NCI-H2029 (cell line): ENCODE measurements at regions not wholly inside any gene's neighbourhood (a gene's known extent, or its start where the extent isn't known, plus 50 kb on each side); places are given as distances from the start of the nearest gene placed in this dataset.
"Not testable (repeated sequence)": the region's sequence is repeated elsewhere in the genome, so short reads cannot be mapped to it uniquely, and the experiment has no call there.

Source experiments
- DNase-seq: peaks from one replicate; lab custom pipeline; 2025; lab: John Stamatoyannopoulos, UW

DNA sequence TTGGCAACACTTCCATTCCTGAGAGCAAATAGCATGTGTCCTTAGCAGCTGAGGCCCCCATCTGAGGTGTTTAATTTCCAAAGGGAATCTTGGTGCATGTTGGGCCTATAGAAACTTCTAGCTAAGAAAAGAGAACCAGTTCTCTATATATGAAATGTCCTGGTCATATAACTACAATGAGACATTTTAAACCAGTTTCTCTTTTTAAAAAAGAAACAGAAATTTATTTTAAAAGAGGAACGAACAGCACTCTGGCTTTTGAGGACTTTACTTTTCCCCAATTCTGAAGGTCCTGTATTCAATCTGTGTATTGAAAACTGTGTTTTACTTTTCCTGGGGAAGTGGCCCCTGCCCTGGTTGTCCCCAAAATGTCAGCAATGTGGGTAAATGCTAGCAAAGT is 94.0 kb upstream of the FOXN2 start:
- no peak for DNase-seq

- no peak for DNase-seq
These were observed 92.5 kb upstream of the FOXN2 start for GRCh38 chr2:48221846-48222516.

DNA sequence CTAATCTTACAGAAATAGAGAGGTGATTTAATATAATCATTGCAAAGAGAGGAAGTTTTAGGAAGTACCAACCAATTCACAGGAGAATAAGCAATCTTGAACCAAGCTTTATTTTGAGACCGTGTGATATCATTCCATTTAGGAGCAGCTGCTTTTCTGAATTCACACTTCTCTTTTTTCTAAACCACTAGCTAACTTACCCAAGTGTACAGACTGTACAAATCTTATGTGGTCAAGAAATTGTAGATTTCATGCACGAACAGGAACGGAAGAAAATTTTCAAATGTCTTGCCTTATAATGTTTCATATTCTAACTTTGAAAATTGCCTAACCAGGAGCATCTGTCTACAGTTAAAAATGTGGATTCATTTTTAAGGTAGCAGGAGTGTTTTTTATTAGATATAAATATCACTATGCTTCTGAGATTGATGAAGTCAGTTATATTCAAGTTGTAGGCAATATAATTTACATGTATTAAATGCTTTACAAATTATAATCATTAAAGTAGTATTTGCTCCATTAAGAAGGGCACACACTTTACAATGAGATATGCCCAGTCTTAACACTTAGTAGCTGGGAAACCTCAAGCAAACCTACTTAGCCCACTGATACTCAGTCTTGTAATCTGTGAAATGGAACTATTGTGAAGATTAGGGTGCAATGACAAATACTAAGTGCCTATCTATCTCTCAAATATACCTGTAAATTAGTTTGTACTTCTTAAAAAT is 86.7 kb upstream of the FOXN2 start:
- DNase-seq: no peak

- DNase-seq: no peak
These were observed 86.2 kb upstream of the FOXN2 start for GRCh38 chr2:48228345-48228684.

DNA sequence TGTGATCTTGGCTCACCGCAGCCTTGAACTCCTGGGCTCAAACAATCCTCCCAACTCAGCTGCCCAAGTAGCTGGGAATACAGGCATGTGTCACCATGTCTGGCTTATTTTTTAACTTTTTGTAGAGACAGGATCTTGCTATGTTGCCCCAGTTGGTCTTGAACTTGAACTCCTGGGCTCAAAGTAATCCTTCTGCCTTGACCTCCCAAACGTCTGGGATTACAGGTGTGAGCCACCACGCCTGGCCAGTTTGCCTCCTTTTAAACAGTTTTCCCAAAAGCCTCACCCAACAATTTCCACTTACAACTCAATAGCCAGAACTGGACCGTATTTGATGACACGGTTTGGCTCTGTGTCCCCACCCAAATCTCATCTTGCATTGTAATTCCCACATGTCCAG is 85.4 kb upstream of the FOXN2 start:
- DNase-seq: no peak

DNA sequence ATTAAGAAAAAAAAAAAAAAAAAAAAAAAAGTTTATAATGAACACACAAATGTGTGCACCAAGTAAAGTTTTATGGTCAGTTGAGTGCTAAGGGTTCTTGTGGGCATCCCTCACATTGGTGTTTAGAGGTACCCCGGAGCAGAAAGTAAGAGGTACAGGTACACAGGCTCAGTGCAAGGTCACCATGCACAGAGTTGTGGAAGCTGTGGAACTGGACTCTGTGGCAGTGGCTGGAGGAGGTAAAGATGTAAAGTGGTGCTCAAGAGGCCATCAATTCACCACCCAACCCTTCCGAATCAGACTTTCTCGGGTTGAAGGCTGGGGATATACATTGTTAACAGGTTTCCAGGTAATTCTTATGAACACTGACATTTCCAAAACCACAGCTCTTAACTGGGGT is 83.6 kb upstream of the FOXN2 start:
- no peak for DNase-seq

DNA sequence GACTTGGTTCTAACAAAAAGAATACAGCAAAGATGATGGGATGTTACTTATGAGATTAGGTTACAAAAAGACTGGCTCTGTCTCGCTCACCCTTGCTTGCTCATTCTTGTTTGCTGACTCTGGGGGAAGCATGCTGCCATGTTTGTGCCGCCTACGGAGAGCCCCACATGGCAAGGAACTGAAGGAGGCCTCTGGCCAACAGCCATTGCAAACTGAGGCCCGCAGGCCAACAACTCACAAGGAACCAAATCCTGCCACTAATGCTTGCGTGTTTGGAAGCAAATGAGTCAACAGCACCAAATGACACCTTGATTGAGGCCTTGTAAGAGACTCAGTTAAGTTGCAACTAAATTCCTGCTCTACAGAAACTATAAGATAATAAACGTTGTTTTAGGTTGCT is 82.1 kb upstream of the FOXN2 start:
- DNase-seq: no peak

DNA sequence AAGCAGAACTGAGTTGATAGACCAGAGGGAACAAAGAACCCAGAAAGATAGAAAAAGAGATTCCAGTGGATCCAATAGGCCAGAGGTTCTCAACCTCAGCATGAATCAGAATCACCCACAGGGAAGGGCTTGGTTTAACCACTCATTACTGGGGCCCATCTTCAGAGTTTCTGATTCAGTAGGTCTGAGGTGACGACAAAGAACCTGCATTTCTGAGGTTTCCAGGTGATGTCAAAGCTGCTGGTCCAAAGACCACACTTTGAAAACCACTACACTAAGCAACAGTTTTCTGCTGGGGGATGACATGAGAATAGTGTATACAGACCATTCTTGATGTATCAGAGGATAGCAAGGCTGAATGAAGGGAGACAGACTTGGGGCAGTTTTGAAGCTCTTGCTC is 81.5 kb upstream of the FOXN2 start:
- no peak for DNase-seq

DNA sequence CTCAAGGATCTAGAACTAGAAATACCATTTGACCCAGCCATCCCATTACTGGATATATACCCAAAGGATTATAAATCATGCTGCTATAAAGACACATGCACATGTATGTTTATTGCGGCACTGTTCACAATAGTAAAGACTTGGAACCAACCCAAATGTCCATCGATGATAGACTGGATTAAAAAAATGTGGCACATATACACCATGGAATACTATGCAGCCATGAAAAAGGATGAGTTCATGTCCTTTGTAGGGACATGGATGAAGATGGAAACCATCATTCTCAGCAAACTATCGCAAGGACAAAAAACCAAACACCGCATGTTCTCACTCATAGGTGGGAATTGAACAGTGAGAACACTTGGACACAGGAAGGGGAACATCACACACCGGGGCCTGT is 80.7 kb upstream of the FOXN2 start:
- DNase-seq: not testable (repeated sequence)

DNA sequence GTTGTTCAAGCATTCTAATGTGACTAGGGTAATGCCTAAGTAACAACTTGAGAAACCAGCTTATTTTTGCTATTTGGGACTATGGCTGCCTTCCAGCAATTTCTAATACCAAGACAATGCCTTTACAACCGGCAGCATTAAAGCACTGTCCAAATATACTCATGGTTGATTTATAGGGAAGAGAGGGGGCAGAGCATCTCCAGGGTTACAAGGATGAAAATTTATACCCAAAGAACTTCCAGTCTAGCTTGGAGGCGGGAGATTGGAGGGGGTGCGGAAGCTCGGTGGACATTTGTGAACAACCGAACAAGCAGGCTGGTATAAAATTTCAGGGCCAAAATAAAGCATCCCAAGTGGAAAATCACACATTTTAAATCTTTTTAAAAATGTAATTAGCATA is 79.4 kb upstream of the FOXN2 start:
- DNase-seq: no peak

GRCh38 chr2:48238381-48238780 is 76.1 kb upstream of the FOXN2 start:
- DNase-seq: no peak

DNA sequence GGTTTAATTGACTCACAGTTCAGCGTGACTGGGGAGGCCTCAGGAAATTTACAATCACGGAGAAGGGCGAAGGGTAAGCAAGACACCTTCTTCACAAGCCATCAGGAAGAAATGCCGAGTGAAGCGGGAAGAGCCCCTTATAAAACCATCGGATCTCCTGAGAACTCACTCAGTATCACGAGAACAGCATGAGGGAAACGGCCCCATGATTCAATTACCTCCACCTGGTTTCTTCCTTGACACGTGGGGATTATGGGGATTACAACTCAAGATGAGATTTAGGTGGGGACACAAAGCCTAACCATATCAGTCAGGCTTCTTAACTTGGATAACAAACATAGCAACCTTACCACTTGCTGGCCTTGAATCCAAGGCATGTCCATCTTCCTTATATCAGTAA is 73.6 kb upstream of the FOXN2 start:
- no peak for DNase-seq

DNA sequence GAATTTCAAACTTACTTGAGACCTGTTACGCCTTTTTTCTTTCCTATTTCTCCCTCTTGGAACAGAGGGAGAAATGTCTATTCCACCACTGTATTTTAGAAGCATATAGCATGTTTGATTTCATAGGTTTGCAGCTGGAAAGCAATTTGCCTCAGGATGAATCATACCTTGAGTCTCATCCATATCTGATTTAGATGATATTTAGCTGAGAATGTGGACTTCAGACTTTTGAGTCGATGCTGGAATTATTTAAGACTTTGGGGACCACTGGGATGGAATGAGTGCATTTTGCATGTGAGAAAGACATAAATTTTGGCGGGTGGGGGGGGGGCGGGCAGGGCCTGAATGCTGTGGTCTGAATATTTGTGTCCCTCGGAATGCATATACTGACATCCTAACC is 67.3 kb upstream of the FOXN2 start:
- DNase-seq: no peak

DNA sequence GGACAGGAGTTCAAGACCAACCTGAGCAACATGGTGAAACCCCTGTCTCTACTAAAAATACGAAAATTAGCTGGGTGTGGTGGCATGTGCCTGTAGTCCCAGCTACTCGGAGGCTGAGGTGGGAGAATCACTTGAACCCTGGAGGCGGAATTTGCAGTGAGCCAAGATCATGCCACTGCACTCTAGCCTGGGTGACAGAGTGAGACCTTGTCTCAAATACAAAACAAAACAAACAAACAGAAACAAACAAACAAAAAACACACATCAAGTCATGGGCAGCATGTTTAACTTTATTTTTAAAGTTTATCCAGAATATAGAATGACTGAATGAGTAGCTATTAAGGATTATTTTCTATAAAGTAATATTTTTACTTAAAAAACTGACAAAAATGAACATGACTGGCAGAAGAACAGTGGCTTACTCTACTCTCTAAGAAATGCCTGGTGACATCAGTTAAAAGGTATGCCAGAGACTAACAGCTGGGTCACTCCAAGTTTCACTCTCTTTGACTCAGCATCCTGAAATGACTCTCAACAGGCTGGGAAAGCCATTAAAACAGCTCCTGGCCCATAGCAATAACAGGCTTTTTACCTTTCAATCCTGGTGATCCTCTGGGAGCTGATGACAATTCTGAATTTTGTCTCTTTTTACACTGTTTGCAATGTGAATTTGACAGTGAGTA is 66.1 kb upstream of the FOXN2 start:
- no peak for DNase-seq

DNA sequence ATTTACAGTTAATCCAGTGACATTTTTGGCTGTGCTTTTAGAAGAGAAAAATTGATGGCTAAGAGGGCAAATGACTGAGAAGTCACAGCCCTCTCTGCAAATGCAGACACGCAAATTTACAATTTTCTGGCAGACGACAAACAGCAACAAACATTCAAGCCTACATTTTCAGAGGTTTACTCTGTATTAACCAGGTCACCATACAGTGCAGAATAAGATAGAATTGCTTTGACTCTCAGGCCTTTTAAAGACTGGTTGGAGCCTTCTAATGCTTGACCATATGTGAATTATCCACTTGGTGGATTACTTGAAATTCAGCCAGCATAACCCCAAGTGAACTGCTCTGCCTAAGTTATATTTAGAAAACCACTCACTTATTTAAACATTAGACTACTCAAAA is 65.5 kb upstream of the FOXN2 start:
- no peak for DNase-seq

- no peak for DNase-seq
These were observed 64.6 kb upstream of the FOXN2 start for GRCh38 chr2:48249631-48250473.

DNA sequence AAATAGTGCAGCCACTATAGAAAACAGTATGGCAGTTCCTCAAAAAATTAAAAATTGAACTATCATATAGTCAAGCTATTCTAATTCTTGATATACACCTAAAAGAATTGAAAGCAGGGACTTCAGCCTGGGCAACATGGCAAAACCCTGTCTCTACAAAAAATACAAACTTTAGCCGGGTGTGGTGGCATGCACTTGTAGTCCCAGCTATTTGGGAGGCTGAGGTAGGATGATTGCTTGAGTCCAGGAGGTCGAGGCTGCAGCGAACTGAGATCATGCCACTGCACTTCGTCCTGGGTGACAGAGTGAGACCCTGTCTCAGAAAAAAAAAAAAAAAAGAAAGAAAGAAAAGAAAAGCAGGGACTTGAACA is 64.0 kb upstream of the FOXN2 start:
- DNase-seq: no peak

DNA sequence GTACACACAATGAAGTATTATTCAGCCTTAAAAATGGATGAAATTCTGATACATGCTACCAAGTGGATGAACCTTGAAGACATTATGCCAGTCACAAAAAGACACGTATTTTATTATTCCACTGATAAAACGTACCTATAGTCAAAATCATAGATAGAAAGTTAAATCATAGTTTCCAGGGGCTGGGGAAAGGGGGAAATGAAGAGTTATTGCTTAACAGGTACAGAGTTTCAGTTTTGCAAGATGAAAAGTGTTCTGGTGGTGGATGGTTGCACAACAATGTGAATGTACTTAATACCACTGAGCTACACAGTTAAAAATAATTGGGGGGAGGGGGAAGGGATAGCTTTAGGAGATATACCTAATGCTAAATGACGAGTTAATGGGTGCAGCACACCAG is 63.5 kb upstream of the FOXN2 start:
- DNase-seq: no peak

GRCh38 chr2:48251437-48252148 is 62.9 kb upstream of the FOXN2 start:
- DNase-seq: no peak

DNA sequence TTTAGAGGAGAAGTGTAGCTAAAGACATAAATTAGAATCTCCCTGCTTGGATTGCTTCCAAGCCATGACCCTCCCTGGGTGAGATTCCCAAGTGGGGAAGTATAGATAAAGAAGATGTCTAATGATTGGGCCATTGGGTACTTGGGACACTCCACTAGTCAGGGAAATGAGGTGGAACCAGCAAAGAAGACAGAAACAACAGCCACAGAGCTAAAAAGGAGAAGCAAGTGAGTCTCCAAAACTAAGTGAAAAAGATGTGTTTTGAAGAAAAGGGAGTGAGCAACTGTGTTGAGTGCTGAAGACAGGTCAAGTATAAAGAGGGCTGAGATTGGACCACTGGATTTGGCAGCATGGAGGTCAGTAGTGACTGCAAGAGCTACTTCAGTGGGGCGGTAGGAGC is 61.2 kb upstream of the FOXN2 start:
- DNase-seq: no peak

DNA sequence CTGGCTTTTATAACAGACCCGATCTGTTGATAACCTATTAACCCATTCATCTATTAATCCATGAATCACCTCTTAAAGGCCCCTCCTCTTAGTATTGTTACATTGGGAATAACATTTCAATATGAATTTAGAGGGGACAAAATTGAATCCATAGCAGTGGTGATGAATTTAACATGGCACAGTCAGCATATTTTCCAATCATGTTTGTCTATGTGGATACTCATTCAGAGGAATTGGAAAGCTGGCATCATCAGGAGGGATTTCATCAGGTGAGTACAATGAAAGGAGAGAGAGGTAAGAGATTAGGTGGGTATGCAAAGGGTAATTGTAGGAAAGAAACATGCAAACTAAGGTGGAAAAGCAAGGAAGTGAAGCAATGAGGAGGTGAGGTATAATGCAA is 59.6 kb upstream of the FOXN2 start:
- no peak for DNase-seq

- no peak for DNase-seq
These were observed 57.0 kb upstream of the FOXN2 start for GRCh38 chr2:48257456-48257855.
